ENCODE measurements at regions not wholly inside any gene's neighbourhood (a gene's known extent, or its start where the extent isn't known, plus 50 kb on each side); places are given as distances from the start of the nearest gene placed in this dataset.

- no peak for TF ChIP-seq SUZ12 (IDR thresholded peaks at IDR 0.05)
- TF ChIP-seq PKNOX1 (IDR thresholded peaks at IDR 0.05), result no peak
- no peak for TF ChIP-seq ZNF384 (IDR thresholded peaks at IDR 0.05)
- TF ChIP-seq FOXA1 (IDR thresholded peaks at IDR 0.05), result no peak
- no peak for TF ChIP-seq SP1 (IDR thresholded peaks at IDR 0.05)
- TF ChIP-seq ARNT (IDR thresholded peaks at IDR 0.05), result no peak
- TF ChIP-seq ELF4 (IDR thresholded peaks at IDR 0.05), result no peak
- no peak for TF ChIP-seq FOXK2 (IDR thresholded peaks at IDR 0.05)
- TF ChIP-seq CTBP1 (IDR thresholded peaks at IDR 0.05; ENCODE audit: borderline replicate concordance), result no peak
- TF ChIP-seq HDGF (IDR thresholded peaks at IDR 0.05; ENCODE audit: borderline replicate concordance), result no peak
Measured at GRCh38 chr14:37946819-37947218, 260.9 kb upstream of the SSTR1 start.

Data from HEK293T (cell line).